ENCODE measurements at regions not wholly inside any gene's neighbourhood (a gene's known extent, or its start where the extent isn't known, plus 50 kb on each side); places are given as distances from the start of the nearest gene placed in this dataset.

DNA sequence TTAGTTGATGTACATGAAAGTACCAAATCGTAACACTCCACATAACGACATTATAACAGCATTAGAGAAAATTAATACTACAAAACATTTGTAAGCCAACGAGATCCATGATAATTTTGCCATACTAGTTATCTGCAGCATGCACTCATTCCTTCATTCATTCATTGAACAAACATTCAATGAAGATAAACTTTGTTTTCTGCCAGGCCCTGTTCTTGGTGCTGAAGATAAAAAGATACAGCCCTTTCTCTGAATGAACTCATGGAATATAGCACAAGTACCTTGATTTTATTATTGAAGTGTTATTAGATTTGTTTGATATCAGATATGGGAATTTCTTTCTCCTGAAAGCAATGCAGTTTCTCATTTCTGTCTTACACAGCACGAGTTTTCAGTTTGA is 524.0 kb downstream of the TFAP2A start:
- no peak overlapping the region for H3K4me3 ChIP-seq (ENCODE audit: low read length)
- no peaks in the 10 kb centered on the region for H3K27me3 ChIP-seq (ENCODE audit: control insufficient read depth in 2 of 2, insufficient read depth in 2 of 2, low read length in 2 of 2)
- POLR2A ChIA-PET: no interaction called here
- no peak overlapping the region for H3K27ac Mint-ChIP-seq
- DNase-seq (no peak), ATAC-seq (no peak)
- H3K4me3 Mint-ChIP-seq: no peak overlapping the region
- H3K9me3 ChIP-seq (ENCODE audit: control insufficient read depth in 2 of 3, low read length in 3 of 3): no peaks in the 10 kb centered on the region
- H3K27me3 Mint-ChIP-seq: no peaks in the 10 kb centered on the region
- H3K36me3 ChIP-seq (ENCODE audit: control insufficient read depth in 2 of 3, insufficient read depth in 3 of 3, low read length in 3 of 3): no peaks in the 10 kb centered on the region
- intact Hi-C loops (cut with micrococcal nuclease): no loop called here
- CTCF ChIA-PET: no interaction called here
- no peaks in the 10 kb centered on the region for H3K4me1 Mint-ChIP-seq
- H3K36me3 Mint-ChIP-seq: peaks cover 0 to 4% (median 0%) of the 10 kb centered on the region in 5 donors
- no peak overlapping the region for H3K27ac ChIP-seq (ENCODE audit: low read depth, low read length)
- H3K4me1 ChIP-seq (ENCODE audit: control insufficient read depth in 2 of 2, insufficient read depth in 2 of 2, low read length in 2 of 2): no peaks in the 10 kb centered on the region
- H3K9me3 Mint-ChIP-seq: peaks cover 0 to 12% (median 5%) of the 10 kb centered on the region in 11 donors

DNA sequence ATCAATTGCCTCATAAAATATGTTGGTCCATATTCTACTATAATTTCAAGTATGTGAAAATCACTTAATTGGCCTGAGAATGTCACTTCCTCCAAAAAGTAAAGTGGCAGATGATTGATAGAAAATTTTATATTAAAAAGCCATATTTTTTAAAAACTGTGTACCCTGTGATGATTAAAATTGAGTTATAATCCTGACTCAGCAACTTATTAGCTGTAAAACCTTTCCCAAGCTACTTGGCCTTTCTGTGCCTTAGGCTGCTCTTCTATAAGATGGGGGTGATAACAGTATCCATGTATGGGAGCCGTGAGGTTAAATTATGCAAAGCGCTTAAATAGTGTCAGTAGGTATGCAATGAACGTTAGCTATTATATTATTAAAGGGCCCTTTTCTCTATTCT is 524.4 kb downstream of the TFAP2A start:
- Histone ChIP-seq H3K36me3 (ENCODE audit: control insufficient read depth in 2 of 3, insufficient read depth in 3 of 3, low read length in 3 of 3) (no peaks in the 10 kb centered on the region), H3K27me3 (ENCODE audit: control insufficient read depth in 2 of 2, insufficient read depth in 2 of 2, low read length in 2 of 2) (no peaks in the 10 kb centered on the region), H3K9me3 (ENCODE audit: control insufficient read depth in 2 of 3, low read length in 3 of 3) (no peaks in the 10 kb centered on the region), H3K27ac (ENCODE audit: low read depth, low read length) (no peak overlapping the region), H3K4me3 (ENCODE audit: low read length) (no peak overlapping the region), H3K4me1 (ENCODE audit: control insufficient read depth in 2 of 2, insufficient read depth in 2 of 2, low read length in 2 of 2) (no peaks in the 10 kb centered on the region)
- no peak for DNase-seq
- Mint-ChIP-seq H3K4me1 (no peaks in the 10 kb centered on the region), H3K27me3 (no peaks in the 10 kb centered on the region), H3K27ac (no peak overlapping the region), H3K9me3 (peaks cover 2 to 12% (median 5%) of the 10 kb centered on the region in 11 donors), H3K36me3 (peaks cover 0 to 4% (median 0%) of the 10 kb centered on the region in 5 donors), H3K4me3 (no peak overlapping the region)
- ChIA-PET POLR2A (no interaction called here), CTCF (no interaction called here)
- no peak for ATAC-seq
- intact Hi-C loops (cut with micrococcal nuclease): no loop called here

DNA sequence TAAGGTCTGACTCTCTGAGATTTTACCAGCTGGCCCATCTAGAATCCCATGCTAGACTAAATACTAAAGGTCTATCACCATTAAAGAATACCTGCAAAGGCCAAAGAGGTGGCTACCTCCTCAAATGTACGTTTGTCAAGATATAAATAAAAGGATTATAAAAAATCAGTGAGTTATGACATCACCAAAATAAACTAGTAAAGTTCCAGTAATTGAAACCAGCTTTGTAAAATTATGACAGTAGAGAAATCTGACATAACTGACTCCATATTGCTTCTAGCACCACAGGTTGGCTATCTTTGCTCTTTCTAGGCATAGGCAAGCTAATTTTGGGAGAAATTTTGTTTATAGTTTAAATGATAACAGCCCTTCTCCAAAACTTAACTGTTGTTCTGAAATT is 536.3 kb downstream of the TFAP2A start:
- H3K36me3 Mint-ChIP-seq: no peaks in the 10 kb centered on the region
- H3K4me3 Mint-ChIP-seq: no peak overlapping the region
- H3K4me1 Mint-ChIP-seq: no peaks in the 10 kb centered on the region
- Histone ChIP-seq H3K27me3 (ENCODE audit: control insufficient read depth in 2 of 2, insufficient read depth in 2 of 2, low read length in 2 of 2) (peaks cover 0 to under 1% of the 10 kb centered on the region in 2 donors), H3K4me3 (ENCODE audit: low read length) (no peak overlapping the region), H3K9me3 (ENCODE audit: control insufficient read depth in 2 of 3, low read length in 3 of 3) (peaks cover 0 to 6% (median 0%) of the 10 kb centered on the region in 3 experiments), H3K27ac (ENCODE audit: low read depth, low read length) (no peak overlapping the region), H3K4me1 (ENCODE audit: control insufficient read depth in 2 of 2, insufficient read depth in 2 of 2, low read length in 2 of 2) (no peaks in the 10 kb centered on the region), H3K36me3 (ENCODE audit: control insufficient read depth in 2 of 3, insufficient read depth in 3 of 3, low read length in 3 of 3) (no peaks in the 10 kb centered on the region)
- intact Hi-C loops (cut with micrococcal nuclease): no loop called here
- H3K27me3 Mint-ChIP-seq: no peaks in the 10 kb centered on the region
- DNase-seq (no peak), ATAC-seq (no peak)
- ChIA-PET CTCF (no interaction called here), POLR2A (no interaction called here)
- H3K9me3 Mint-ChIP-seq: peaks cover 0 to 52% (median 19%) of the 10 kb centered on the region in 11 donors
- H3K27ac Mint-ChIP-seq: no peak overlapping the region

DNA sequence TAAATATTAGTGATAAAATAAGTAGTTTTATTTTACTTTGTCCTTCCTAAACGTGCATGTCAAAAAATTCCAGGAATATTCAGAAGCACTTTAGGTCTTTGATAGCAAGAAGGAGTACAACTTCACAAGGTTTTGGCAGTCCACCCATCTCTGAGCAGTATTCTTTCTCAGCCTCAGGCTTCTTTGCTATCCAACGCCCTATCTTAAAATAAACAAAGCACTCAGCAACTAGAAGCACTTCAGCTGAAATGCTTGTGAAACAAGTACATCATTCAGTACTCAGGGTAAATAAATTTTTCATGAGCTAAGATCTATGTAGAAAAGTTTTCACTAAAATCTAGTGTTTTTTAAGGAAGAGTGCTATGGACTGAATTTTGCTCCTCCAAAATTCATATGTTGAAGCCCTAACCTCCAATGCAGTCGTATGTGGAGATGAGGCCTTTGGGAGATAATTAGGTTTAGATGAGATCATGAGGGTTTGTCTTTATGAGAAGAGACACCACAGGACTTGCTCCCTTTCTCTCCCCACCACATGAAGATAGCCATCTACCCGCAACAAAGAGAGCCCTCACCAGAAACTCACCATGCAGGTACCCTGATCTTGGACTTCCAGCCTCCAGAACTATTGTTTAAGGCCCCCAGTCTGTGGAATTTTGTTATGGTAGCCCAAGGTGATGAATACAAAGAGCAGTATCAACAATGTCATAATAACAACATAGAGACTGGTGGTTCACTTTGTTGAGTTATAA is 539.1 kb downstream of the TFAP2A start:
- DNase-seq (no peak), ATAC-seq (no peak)
- no peak overlapping the region for H3K4me3 ChIP-seq (ENCODE audit: low read length)
- ChIA-PET CTCF (no interaction called here), POLR2A (no interaction called here)
- no peaks in the 10 kb centered on the region for H3K27me3 Mint-ChIP-seq
- peaks cover 0 to 2% of the 10 kb centered on the region in 2 donors for H3K27me3 ChIP-seq (ENCODE audit: control insufficient read depth in 2 of 2, insufficient read depth in 2 of 2, low read length in 2 of 2)
- H3K9me3 ChIP-seq (ENCODE audit: control insufficient read depth in 2 of 3, low read length in 3 of 3): peaks cover 0 to 6% (median 0%) of the 10 kb centered on the region in 3 experiments
- no peaks in the 10 kb centered on the region for H3K36me3 Mint-ChIP-seq
- H3K4me1 Mint-ChIP-seq: no peaks in the 10 kb centered on the region
- peaks cover 0 to 34% (median 15%) of the 10 kb centered on the region in 11 donors for H3K9me3 Mint-ChIP-seq
- H3K4me3 Mint-ChIP-seq: no peak overlapping the region
- no peak overlapping the region for H3K27ac Mint-ChIP-seq
- no peaks in the 10 kb centered on the region for H3K4me1 ChIP-seq (ENCODE audit: control insufficient read depth in 2 of 2, insufficient read depth in 2 of 2, low read length in 2 of 2)
- no peaks in the 10 kb centered on the region for H3K36me3 ChIP-seq (ENCODE audit: control insufficient read depth in 2 of 3, insufficient read depth in 3 of 3, low read length in 3 of 3)
- H3K27ac ChIP-seq (ENCODE audit: low read depth, low read length): no peak overlapping the region
- intact Hi-C loops (cut with micrococcal nuclease): no loop called here

DNA sequence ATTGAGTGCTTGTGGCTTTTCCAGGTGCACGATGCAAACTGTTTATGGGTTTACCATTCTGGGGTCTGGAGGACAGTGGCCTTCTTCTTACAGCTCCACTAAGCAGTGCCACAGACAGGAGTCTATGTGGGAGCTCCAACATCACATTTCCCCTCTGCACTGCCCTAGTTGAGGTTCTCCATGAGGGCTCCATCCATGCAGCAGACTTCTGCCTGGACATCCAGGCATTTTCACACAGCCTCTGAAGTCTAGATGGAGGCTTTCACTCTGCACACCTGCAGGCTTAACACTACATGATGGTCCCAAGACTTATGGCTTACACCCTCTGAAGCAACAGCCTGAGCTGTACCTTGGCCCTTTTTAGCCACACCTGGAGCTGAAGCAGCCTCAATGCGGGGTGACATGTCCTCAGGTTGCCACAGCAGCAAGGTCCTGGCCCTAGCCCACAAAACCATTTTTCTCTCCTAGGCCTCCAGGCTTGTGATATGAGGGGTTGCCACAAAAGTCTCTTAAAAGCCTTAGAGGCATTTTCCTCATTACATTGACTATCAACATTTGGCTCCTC is 552.2 kb downstream of the TFAP2A start:
- H3K4me1 ChIP-seq (ENCODE audit: control insufficient read depth in 2 of 2, insufficient read depth in 2 of 2, low read length in 2 of 2): no peaks in the 10 kb centered on the region
- no peaks in the 10 kb centered on the region for H3K27me3 ChIP-seq (ENCODE audit: control insufficient read depth in 2 of 2, insufficient read depth in 2 of 2, low read length in 2 of 2)
- POLR2A ChIA-PET: no interaction called here
- peaks cover 0 to 10% (median 0%) of the 10 kb centered on the region in 5 donors for H3K36me3 Mint-ChIP-seq
- H3K27ac ChIP-seq (ENCODE audit: low read depth, low read length): no peak overlapping the region
- peaks cover 0 to 15% (median 0%) of the 10 kb centered on the region in 3 experiments for H3K9me3 ChIP-seq (ENCODE audit: control insufficient read depth in 2 of 3, low read length in 3 of 3)
- CTCF ChIA-PET: no interaction called here
- H3K27ac Mint-ChIP-seq: no peak overlapping the region
- DNase-seq (no peak), ATAC-seq (no peak)
- H3K4me3 ChIP-seq (ENCODE audit: low read length): no peak overlapping the region
- H3K4me3 Mint-ChIP-seq: no peak overlapping the region
- H3K36me3 ChIP-seq (ENCODE audit: control insufficient read depth in 2 of 3, insufficient read depth in 3 of 3, low read length in 3 of 3): no peaks in the 10 kb centered on the region
- intact Hi-C loops (cut with micrococcal nuclease): no loop called here
- no peaks in the 10 kb centered on the region for H3K4me1 Mint-ChIP-seq
- H3K27me3 Mint-ChIP-seq: no peaks in the 10 kb centered on the region
- peaks cover 8 to 63% (median 31%) of the 10 kb centered on the region in 11 donors for H3K9me3 Mint-ChIP-seq

DNA sequence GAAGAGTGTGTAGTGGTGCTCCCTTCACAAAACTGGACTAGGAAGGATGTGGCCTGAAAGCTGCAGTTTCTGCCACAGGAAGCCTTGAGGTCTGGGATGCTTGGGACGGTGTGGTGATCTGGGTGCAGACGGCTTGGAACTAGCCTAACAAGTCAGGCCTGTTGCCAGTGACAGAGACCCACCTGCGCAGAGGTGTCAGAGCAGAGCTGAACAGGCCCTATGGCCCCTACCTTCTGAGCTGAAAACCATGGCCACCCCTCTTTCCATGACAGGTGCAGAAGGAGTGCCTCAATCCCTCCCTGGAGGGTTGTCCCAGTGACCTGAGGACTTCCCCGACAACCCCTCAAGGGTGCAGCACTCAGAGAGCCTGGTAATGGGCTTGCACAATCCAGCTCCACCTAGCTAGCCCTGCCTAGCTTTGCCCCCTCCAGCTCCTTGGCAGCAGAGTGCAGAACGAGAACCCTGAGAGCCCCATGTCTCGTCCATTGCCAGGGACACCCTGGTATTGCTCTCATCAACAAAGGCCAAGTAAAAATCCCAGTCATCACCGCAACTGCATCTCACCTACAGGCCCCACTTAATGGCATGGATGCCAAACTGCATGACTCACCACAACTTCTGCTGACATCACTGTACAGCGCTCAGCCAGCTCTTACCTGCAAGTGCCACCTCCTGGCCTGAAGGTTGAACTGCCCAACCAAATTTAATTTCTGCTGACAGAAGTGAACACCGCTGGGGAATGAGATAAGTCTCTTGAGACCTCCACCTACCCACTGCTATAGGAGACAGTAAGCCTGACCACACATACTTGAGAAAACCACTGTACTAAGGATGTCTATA is 563.1 kb downstream of the TFAP2A start:
- Histone ChIP-seq H3K4me1 (ENCODE audit: control insufficient read depth in 2 of 2, insufficient read depth in 2 of 2, low read length in 2 of 2) (no peaks in the 10 kb centered on the region), H3K27ac (ENCODE audit: low read depth, low read length) (no peak overlapping the region), H3K27me3 (ENCODE audit: control insufficient read depth in 2 of 2, insufficient read depth in 2 of 2, low read length in 2 of 2) (no peaks in the 10 kb centered on the region), H3K36me3 (ENCODE audit: control insufficient read depth in 2 of 3, insufficient read depth in 3 of 3, low read length in 3 of 3) (no peaks in the 10 kb centered on the region), H3K9me3 (ENCODE audit: control insufficient read depth in 2 of 3, low read length in 3 of 3) (peaks cover 0 to 27% (median 0%) of the 10 kb centered on the region in 3 experiments), H3K4me3 (ENCODE audit: low read length) (no peak overlapping the region)
- Mint-ChIP-seq H3K4me3 (no peak overlapping the region), H3K4me1 (no peaks in the 10 kb centered on the region), H3K27ac (no peak overlapping the region), H3K36me3 (peaks cover 0 to 9% (median 0%) of the 10 kb centered on the region in 5 donors), H3K27me3 (no peaks in the 10 kb centered on the region), H3K9me3 (peaks cover 13 to 55% (median 36%) of the 10 kb centered on the region in 11 donors)
- ATAC-seq (no peak), DNase-seq (no peak)
- POLR2A ChIA-PET: no interaction called here
- intact Hi-C loops (cut with micrococcal nuclease): no loop called here
- CTCF ChIA-PET: no interaction called here
